ENCODE measurements at regions not wholly inside any gene's neighbourhood (a gene's known extent, or its start where the extent isn't known, plus 50 kb on each side); places are given as distances from the start of the nearest gene placed in this dataset.

GRCh38 chr9:106796771-106797170, 66.2 kb upstream of the ZNF462 start:
- TF ChIP-seq CTCF (optimal IDR thresholded peaks at IDR 0.05 in 1 of 3, IDR thresholded peaks at IDR 0.05 in 1 of 3, conservative IDR thresholded peaks at IDR 0.05 in 1 of 3; ENCODE audit: extremely low read depth in 1 of 3, insufficient read depth in 2 of 3, low read length in 3 of 3) (no peak), EZH2 (IDR thresholded peaks at IDR 0.05; ENCODE audit: low read length) (no peak)
